OCI-LY3 (cell line): ENCODE measurements at regions not wholly inside any gene's neighbourhood (a gene's known extent, or its start where the extent isn't known, plus 50 kb on each side); places are given as distances from the start of the nearest gene placed in this dataset.

Experiments
- H2AFZ ChIP-seq: fragments of 200-600, 300-600 bp; shearing (Covaris generic); 2 replicates; pipeline ENCODE4 v1.6.0; 2014; ENCODE audit warnings: antibody characterized with exemption, low read depth, low read length
- H3K27ac ChIP-seq: fragments of 200-600, 300-600 bp; sonication (generic); 2 replicates; pipeline ENCODE4 v1.5.1; 2014; ENCODE audit warnings: mild to moderate bottlenecking, low read length, moderate library complexity, mixed read lengths
- H3K27me3 ChIP-seq: fragments of 200-600, 300-600 bp; sonication (generic); 2 replicates; pipeline ENCODE4 v1.6.1; 2014; ENCODE audit warnings: low read depth, low read length, mixed read lengths
- H3K36me3 ChIP-seq: fragments of 200-600, 300-600 bp; sonication (generic); replicated peaks from 2 replicates; pipeline ENCODE3; 2014; ENCODE audit warnings: low read depth, low read length, mixed read lengths
- H3K4me1 ChIP-seq: fragments of 300-600, 200-600 bp; sonication (generic); 2 replicates; pipeline ENCODE4 v1.6.1; 2014; ENCODE audit warnings: low read length, mixed read lengths
- H3K4me2 ChIP-seq: fragments of 200-600, 300-600 bp; sonication (generic); 2 replicates; pipeline ENCODE4 v1.6.1; 2014; ENCODE audit warnings: low read length, mixed read lengths
- H3K4me3 ChIP-seq: fragments of 300-600, 200-600 bp; sonication (generic); 2 replicates; pipeline ENCODE4 v1.5.1; 2014; ENCODE audit warnings: antibody characterized with exemption, mild to moderate bottlenecking, low read length, moderate library complexity
- H3K79me2 ChIP-seq: fragments of 300-600, 200-600 bp; shearing (Covaris generic); 2 replicates; pipeline ENCODE4 v1.6.1; 2014; ENCODE audit warnings: mild to moderate bottlenecking, low read length, mixed read lengths
- H3K9ac ChIP-seq: fragments of 300-600, 200-600 bp; shearing (Covaris generic); 2 replicates; pipeline ENCODE4 v1.6.0; 2014; ENCODE audit warnings: mild to moderate bottlenecking, low read length, moderate library complexity
- H3K9me3 ChIP-seq: fragments of 200-600, 300-600 bp; shearing (Covaris generic); 2 replicates; pipeline ENCODE4 v1.6.1; 2014; ENCODE audit warnings: low read length, mixed read lengths; ENCODE audit not compliant: insufficient read depth
- H4K20me1 ChIP-seq: fragments of 200-600, 300-600 bp; sonication (generic); 2 replicates; pipeline ENCODE4 v1.6.1; 2016; ENCODE audit warnings: low read length, mixed read lengths; ENCODE audit not compliant: insufficient read depth
- EZH2phosphoT487 ChIP-seq: fragments of 200-600 bp; shearing (Covaris generic); IDR thresholded peaks from 2 replicates; pipeline ENCODE4 v1.6.1; 2018; ENCODE audit warnings: antibody characterized with exemption, mixed run types, low read depth
- TF ChIP-seq, protein P1 (sequence below): fragments of 200-600, 300-600 bp; sonication (generic); IDR thresholded peaks from 2 replicates; pipeline ENCODE4 v1.5.1; 2014; ENCODE audit warnings: antibody characterized with exemption, low read length, low read depth

DNA sequence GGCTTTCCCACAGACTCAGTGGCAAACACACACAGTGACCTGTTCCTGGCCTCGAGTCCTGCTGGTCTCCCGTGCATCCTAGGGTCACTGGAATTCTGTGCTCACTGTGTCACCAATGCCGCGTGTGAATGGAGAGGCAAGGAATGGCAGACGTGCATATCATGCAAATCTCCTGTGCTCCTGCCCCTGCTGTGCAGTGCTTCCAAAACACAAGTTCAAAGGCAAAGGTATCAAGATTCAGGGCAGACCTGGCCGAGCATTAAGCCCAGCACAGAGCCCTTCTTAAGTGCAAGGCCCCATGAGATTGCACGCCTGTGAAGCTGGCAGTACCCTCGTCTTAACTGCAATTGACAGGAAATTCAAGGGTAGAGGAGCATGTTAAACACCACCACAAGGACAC is 129.1 kb downstream of the NDUFA10 start:
- no peaks in the 10 kb centered on the region for H4K20me1 ChIP-seq
- no peak overlapping the region for H2AFZ ChIP-seq
- TF ChIP-seq, protein P1, sequence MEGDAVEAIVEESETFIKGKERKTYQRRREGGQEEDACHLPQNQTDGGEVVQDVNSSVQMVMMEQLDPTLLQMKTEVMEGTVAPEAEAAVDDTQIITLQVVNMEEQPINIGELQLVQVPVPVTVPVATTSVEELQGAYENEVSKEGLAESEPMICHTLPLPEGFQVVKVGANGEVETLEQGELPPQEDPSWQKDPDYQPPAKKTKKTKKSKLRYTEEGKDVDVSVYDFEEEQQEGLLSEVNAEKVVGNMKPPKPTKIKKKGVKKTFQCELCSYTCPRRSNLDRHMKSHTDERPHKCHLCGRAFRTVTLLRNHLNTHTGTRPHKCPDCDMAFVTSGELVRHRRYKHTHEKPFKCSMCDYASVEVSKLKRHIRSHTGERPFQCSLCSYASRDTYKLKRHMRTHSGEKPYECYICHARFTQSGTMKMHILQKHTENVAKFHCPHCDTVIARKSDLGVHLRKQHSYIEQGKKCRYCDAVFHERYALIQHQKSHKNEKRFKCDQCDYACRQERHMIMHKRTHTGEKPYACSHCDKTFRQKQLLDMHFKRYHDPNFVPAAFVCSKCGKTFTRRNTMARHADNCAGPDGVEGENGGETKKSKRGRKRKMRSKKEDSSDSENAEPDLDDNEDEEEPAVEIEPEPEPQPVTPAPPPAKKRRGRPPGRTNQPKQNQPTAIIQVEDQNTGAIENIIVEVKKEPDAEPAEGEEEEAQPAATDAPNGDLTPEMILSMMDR = no peak
- TF ChIP-seq EZH2phosphoT487 = no peak
- peaks cover 16% of the 10 kb centered on the region for H3K4me1 ChIP-seq
- H3K9ac ChIP-seq = no peak overlapping the region
- peak overlapping the region; percentile 63 for H3K4me2 ChIP-seq
- H3K27me3 ChIP-seq = peaks cover 6% of the 10 kb centered on the region; the same call in 1 of the 2 replicates
- no peaks in the 10 kb centered on the region for H3K9me3 ChIP-seq
- peak overlapping the region; percentile 39; the same call in 1 of the 2 replicates for H3K4me3 ChIP-seq
- H3K36me3 ChIP-seq = no peaks in the 10 kb centered on the region
- no peak overlapping the region for H3K27ac ChIP-seq
- H3K79me2 ChIP-seq = no peaks in the 10 kb centered on the region

DNA sequence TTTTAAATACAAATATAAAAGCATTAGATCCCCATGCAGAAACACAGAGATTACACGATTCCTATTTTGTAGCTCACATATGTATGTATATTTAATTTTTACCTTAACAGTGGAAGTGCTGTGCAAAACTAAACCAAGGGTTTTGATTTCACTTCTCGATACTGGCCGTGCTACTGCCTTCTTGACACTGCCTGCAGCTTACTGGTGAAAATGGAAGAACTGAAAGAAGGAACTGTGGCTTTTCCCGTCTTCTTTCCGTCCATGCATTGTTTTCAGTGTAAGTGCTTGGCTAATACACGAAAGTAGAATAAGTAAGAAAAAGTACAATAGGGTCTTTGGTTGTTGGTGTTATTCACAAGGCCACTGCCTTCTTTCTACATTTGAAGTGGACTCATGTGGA is 129.5 kb downstream of the NDUFA10 start:
- Histone ChIP-seq H3K79me2 (no peaks in the 10 kb centered on the region), H3K4me1 (peaks cover 16% of the 10 kb centered on the region), H3K27ac (no peak overlapping the region), H3K4me2 (peak overlapping the region; percentile 63), H3K9ac (no peak overlapping the region), H3K27me3 (peaks cover 6% of the 10 kb centered on the region; the same call in 1 of the 2 replicates), H3K9me3 (no peaks in the 10 kb centered on the region), H3K4me3 (peak overlapping the region; percentile 39; the same call in 1 of the 2 replicates), H3K36me3 (no peaks in the 10 kb centered on the region), H2AFZ (no peak overlapping the region), H4K20me1 (no peaks in the 10 kb centered on the region)
- TF ChIP-seq, protein P1 = no peak
- no peak for TF ChIP-seq EZH2phosphoT487

DNA sequence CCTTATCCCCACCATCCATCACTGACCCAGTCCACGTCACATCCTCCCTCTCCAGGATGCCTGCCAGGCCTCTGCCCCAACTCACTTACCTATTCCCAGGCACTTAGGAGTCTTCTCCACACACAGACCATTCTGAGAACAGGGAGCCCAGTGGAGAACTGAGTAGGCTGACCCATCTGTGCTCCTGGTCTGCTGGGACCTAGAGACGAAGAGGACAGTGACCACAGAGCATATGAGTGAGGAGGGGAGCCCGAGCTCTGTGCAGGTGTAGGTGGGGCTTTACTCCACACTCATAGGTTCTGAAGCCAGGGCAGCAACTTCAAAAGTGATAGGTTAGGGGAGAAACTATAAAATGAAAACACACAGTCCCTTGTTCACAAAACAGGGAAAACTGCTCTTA is 130.0 kb downstream of the NDUFA10 start:
- Histone ChIP-seq H3K27me3 (peaks cover 6% of the 10 kb centered on the region; the same call in 1 of the 2 replicates), H3K4me3 (no peak overlapping the region), H3K4me1 (peaks cover 16% of the 10 kb centered on the region), H3K36me3 (no peaks in the 10 kb centered on the region), H3K4me2 (peak overlapping the region; percentile 63), H3K9ac (no peak overlapping the region), H2AFZ (no peak overlapping the region), H4K20me1 (no peaks in the 10 kb centered on the region), H3K79me2 (no peaks in the 10 kb centered on the region), H3K9me3 (no peaks in the 10 kb centered on the region), H3K27ac (no peak overlapping the region)
- TF ChIP-seq, protein P1 = no peak
- no peak for TF ChIP-seq EZH2phosphoT487

DNA sequence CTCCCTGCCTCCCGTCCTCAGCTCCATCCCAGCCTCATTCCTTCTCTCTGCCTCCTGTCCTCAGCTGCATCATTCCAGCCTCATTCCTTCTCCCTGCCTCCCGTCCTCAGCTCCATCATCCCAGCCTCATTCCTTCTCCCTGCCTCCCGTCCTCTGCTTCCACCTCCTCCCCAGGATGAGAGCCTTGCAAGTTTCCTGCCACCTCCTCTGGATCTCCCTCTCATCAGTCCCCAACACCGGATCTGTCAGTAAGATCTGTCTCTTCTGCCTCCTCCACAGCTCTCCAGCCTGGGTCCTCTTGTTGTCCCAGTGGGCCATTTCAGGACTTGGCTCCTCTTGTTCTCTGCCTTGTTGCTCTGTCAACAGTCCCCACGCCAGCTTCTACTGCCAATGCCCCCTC is 130.9 kb downstream of the NDUFA10 start:
- Histone ChIP-seq H3K9me3 (no peaks in the 10 kb centered on the region), H3K4me1 (peaks cover 16% of the 10 kb centered on the region), H3K4me2 (no peak overlapping the region), H3K79me2 (no peaks in the 10 kb centered on the region), H3K27me3 (peaks cover 6% of the 10 kb centered on the region; the same call in 1 of the 2 replicates), H2AFZ (no peak overlapping the region), H4K20me1 (no peaks in the 10 kb centered on the region), H3K4me3 (no peak overlapping the region), H3K27ac (no peak overlapping the region), H3K36me3 (no peaks in the 10 kb centered on the region), H3K9ac (no peak overlapping the region)
- TF ChIP-seq EZH2phosphoT487 = no peak
- TF ChIP-seq, protein P1 = no peak
